C4-2B (cell line): ENCODE measurements at regions not wholly inside any gene's neighbourhood (a gene's known extent, or its start where the extent isn't known, plus 50 kb on each side); places are given as distances from the start of the nearest gene placed in this dataset.
A peak's percentile ranks its signal among the peaks of the same experiment; 100 is the strongest.

Experiments used
- ZFX ChIP-seq: fragments of 450-650 bp; IDR thresholded peaks from 2 replicates; pipeline ENCODE4 v1.6.1; 2017
- TF ChIP-seq, protein P1 (sequence below): fragments of 450-650 bp; conservative IDR thresholded peaks from 2 replicates; pipeline ENCODE4 v1.5.1; 2017; ENCODE audit warnings: mild to moderate bottlenecking

GRCh38 chr6:14510038-14510437, 392.5 kb downstream of the CD83 start:
- TF ChIP-seq, protein P1, sequence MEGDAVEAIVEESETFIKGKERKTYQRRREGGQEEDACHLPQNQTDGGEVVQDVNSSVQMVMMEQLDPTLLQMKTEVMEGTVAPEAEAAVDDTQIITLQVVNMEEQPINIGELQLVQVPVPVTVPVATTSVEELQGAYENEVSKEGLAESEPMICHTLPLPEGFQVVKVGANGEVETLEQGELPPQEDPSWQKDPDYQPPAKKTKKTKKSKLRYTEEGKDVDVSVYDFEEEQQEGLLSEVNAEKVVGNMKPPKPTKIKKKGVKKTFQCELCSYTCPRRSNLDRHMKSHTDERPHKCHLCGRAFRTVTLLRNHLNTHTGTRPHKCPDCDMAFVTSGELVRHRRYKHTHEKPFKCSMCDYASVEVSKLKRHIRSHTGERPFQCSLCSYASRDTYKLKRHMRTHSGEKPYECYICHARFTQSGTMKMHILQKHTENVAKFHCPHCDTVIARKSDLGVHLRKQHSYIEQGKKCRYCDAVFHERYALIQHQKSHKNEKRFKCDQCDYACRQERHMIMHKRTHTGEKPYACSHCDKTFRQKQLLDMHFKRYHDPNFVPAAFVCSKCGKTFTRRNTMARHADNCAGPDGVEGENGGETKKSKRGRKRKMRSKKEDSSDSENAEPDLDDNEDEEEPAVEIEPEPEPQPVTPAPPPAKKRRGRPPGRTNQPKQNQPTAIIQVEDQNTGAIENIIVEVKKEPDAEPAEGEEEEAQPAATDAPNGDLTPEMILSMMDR: peak; percentile 20
- TF ChIP-seq ZFX: no peak
